Spleen (tissue), 7 donors: ENCODE measurements at regions not wholly inside any gene's neighbourhood (a gene's known extent, or its start where the extent isn't known, plus 50 kb on each side); places are given as distances from the start of the nearest gene placed in this dataset.

ENCODE experiments used
- POLR2A ChIP-seq, 3 donors: fragments of 450-650 bp; IDR thresholded peaks; one replicate each; pipeline ENCODE4 v1.5.1; 2017; ENCODE audit warnings: antibody characterized with exemption in 3 of 3, mild to moderate bottlenecking in 1 of 3
- POLR2AphosphoS5 ChIP-seq, 3 donors: sonication (generic); formaldehyde crosslinking; IDR thresholded peaks; one replicate each; pipeline ENCODE4 v1.5.1; 2017; ENCODE audit warnings: antibody characterized with exemption in 3 of 3
- TF ChIP-seq, protein P1 (sequence below), 11 experiments: fragments of 200-600 bp in 7 of 11; fragments of 450-650 bp in 4 of 11; sonication (generic) in 4 of 11; IDR thresholded peaks in 8 of 11; conservative IDR thresholded peaks in 3 of 11; 1 replicate in 7 of 11; 2 replicates in 4 of 11; pipeline versions ENCODE4 v1.4.0 to v1.8.0; 2016 to 2021; ENCODE audit warnings: antibody characterized with exemption in 11 of 11, inconsistent platforms in 4 of 11, mild to moderate bottlenecking in 1 of 11
- donor health status: DM: no; HTN: no; CAD: no; lungs with moderate emphysema.
- donor health status: DM: no; HTN: no; CAD: no.
- donor health status: DM: no; HTN: no; CAD: no.

DNA sequence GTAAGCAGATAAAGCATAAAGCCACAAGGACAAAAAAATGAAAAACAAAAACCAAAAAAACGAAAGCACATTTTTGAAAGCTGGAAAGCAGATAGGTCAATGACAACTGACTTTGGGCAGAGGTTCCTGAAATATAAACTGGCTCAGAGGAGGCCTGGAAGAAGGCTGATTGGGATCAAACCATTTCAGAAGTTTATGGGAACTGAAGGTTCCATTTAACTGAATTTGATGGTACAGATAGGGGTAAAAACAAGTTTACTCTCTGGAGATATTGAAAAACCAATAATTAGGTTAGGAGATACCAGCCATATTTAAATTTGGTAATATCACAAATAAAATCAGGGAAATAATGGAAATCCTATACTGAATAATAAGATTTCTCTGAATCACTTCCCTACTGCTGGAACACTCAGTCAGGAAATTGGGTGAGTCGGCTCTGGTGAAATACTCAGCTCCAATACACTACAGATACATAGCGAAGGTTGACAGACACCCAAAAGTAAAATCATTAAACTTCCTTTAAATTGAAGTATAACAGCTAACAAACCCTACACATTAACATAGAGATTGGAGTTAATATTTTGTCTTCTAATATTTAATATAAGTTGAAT, 1584.3 kb downstream of the STIM2 start:
- TF ChIP-seq, protein P1, sequence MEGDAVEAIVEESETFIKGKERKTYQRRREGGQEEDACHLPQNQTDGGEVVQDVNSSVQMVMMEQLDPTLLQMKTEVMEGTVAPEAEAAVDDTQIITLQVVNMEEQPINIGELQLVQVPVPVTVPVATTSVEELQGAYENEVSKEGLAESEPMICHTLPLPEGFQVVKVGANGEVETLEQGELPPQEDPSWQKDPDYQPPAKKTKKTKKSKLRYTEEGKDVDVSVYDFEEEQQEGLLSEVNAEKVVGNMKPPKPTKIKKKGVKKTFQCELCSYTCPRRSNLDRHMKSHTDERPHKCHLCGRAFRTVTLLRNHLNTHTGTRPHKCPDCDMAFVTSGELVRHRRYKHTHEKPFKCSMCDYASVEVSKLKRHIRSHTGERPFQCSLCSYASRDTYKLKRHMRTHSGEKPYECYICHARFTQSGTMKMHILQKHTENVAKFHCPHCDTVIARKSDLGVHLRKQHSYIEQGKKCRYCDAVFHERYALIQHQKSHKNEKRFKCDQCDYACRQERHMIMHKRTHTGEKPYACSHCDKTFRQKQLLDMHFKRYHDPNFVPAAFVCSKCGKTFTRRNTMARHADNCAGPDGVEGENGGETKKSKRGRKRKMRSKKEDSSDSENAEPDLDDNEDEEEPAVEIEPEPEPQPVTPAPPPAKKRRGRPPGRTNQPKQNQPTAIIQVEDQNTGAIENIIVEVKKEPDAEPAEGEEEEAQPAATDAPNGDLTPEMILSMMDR (IDR thresholded peaks at IDR 0.05 in 8 of 11, conservative IDR thresholded peaks at IDR 0.05 in 3 of 11), result no peak
- TF ChIP-seq POLR2A (IDR thresholded peaks at IDR 0.05), result no peak
- TF ChIP-seq POLR2AphosphoS5 (IDR thresholded peaks at IDR 0.05), result no peak
